ENCODE measurements at regions not wholly inside any gene's neighbourhood (a gene's known extent, or its start where the extent isn't known, plus 50 kb on each side); places are given as distances from the start of the nearest gene placed in this dataset.

- no peaks in the 10 kb centered on the region for H3K27me3 ChIP-seq
- H3K36me3 ChIP-seq (ENCODE audit: low read depth, missing control alignments), result no peaks in the 10 kb centered on the region
- H3K4me3 ChIP-seq, result no peak overlapping the region
- no peaks in the 10 kb centered on the region for H3K4me1 ChIP-seq
- no peaks in the 10 kb centered on the region for H3K9me3 ChIP-seq
- H3K27ac ChIP-seq, result no peak overlapping the region
- WGBS, 2 donors, result 48 to 67% methylated on average over 2 of the region's 2 CpGs
- DNase-seq, result no peak
- intact Hi-C loops (cut with DNase I; ENCODE audit: low total_unique reads), result no loop called here
- TF ChIP-seq, protein P1, sequence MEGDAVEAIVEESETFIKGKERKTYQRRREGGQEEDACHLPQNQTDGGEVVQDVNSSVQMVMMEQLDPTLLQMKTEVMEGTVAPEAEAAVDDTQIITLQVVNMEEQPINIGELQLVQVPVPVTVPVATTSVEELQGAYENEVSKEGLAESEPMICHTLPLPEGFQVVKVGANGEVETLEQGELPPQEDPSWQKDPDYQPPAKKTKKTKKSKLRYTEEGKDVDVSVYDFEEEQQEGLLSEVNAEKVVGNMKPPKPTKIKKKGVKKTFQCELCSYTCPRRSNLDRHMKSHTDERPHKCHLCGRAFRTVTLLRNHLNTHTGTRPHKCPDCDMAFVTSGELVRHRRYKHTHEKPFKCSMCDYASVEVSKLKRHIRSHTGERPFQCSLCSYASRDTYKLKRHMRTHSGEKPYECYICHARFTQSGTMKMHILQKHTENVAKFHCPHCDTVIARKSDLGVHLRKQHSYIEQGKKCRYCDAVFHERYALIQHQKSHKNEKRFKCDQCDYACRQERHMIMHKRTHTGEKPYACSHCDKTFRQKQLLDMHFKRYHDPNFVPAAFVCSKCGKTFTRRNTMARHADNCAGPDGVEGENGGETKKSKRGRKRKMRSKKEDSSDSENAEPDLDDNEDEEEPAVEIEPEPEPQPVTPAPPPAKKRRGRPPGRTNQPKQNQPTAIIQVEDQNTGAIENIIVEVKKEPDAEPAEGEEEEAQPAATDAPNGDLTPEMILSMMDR (IDR thresholded peaks at IDR 0.05), result no peak
- no peak for TF ChIP-seq POLR2A (IDR thresholded peaks at IDR 0.05)
Observed at GRCh38 chr2:185316383-185316782, 422.2 kb upstream of the FSIP2 start.

DNA sequence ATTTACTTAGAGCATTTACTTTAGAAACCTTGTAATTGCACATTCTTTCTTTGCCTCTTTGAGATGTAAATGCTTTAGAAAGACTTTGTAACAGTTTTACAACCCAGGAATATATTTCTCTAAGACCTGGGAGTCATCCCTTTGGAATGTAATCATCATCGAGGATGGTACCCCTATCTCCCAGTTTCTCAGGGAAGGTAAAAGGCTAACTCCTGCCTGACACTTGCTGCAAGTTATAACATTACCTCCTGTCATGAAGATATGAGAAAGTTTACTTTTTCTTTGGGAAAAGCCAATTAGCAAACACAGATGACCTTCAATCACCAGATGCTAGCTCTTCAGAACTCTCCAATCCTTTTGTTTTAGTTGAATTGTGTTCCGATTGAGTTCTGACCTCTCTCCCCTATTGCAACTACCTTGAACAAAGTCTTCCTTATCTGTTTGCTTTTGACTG, 420.3 kb upstream of the FSIP2 start:
- intact Hi-C loops (cut with DNase I; ENCODE audit: low total_unique reads), result no loop called here
- H3K36me3 ChIP-seq (ENCODE audit: low read depth, missing control alignments), result no peaks in the 10 kb centered on the region
- no peak overlapping the region for H3K27ac ChIP-seq
- no peak for DNase-seq
- WGBS, 2 donors, result 27 to 32% methylated on average over 2 of the region's 2 CpGs
- no peak overlapping the region for H3K4me3 ChIP-seq
- no peaks in the 10 kb centered on the region for H3K4me1 ChIP-seq
- H3K27me3 ChIP-seq, result no peaks in the 10 kb centered on the region
- TF ChIP-seq POLR2A (IDR thresholded peaks at IDR 0.05), result no peak
- TF ChIP-seq, protein P1 (IDR thresholded peaks at IDR 0.05), result no peak
- no peaks in the 10 kb centered on the region for H3K9me3 ChIP-seq

- no peak for DNase-seq
- Histone ChIP-seq H3K36me3 (ENCODE audit: low read depth, missing control alignments) (no peaks in the 10 kb centered on the region), H3K4me1 (no peaks in the 10 kb centered on the region), H3K4me3 (no peak overlapping the region), H3K27ac (no peak overlapping the region), H3K9me3 (no peaks in the 10 kb centered on the region), H3K27me3 (no peaks in the 10 kb centered on the region)
- TF ChIP-seq, protein P1 (IDR thresholded peaks at IDR 0.05), result no peak
- no peak for TF ChIP-seq POLR2A (IDR thresholded peaks at IDR 0.05)
- 81 to 82% methylated on average over 3 of the region's 3 CpGs for WGBS, 2 donors
- intact Hi-C loops (cut with DNase I; ENCODE audit: low total_unique reads), result no loop called here
Observed at GRCh38 chr2:185335879-185336278, 402.7 kb upstream of the FSIP2 start.

DNA sequence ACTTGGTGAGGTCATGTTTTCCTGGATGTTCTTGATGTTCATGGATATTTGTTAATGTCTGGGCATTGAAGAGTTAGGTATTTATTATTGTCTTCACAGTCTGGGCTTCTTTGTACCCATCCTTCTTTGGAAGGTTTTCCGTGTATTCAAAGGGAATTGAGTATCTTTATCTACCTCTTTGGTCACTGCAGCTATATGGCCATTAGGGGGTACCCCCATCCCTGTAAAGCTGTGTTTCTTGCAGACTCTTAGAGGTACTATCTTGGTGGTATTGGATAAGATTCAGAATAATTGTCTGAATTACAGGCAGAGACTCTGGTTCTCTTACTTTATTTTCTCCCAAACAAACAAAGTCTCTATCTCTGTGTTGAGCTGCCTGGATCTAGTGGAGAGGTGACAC, 401.6 kb upstream of the FSIP2 start:
- no peak for TF ChIP-seq POLR2A (IDR thresholded peaks at IDR 0.05)
- TF ChIP-seq, protein P1 (IDR thresholded peaks at IDR 0.05), result no peak
- Histone ChIP-seq H3K4me1 (no peaks in the 10 kb centered on the region), H3K27me3 (no peaks in the 10 kb centered on the region), H3K36me3 (ENCODE audit: low read depth, missing control alignments) (no peaks in the 10 kb centered on the region), H3K4me3 (no peak overlapping the region), H3K27ac (no peak overlapping the region), H3K9me3 (no peaks in the 10 kb centered on the region)
- no peak for DNase-seq
- 96 to 100% methylated on average over 1 of the region's 1 CpG for WGBS, 2 donors
- intact Hi-C loops (cut with DNase I; ENCODE audit: low total_unique reads), result no loop called here

- TF ChIP-seq POLR2A (IDR thresholded peaks at IDR 0.05), result no peak
- TF ChIP-seq, protein P1 (IDR thresholded peaks at IDR 0.05), result no peak
- no peaks in the 10 kb centered on the region for H3K27me3 ChIP-seq
- H3K4me3 ChIP-seq, result no peak overlapping the region
- no peak overlapping the region for H3K27ac ChIP-seq
- H3K36me3 ChIP-seq (ENCODE audit: low read depth, missing control alignments), result no peaks in the 10 kb centered on the region
- no peaks in the 10 kb centered on the region for H3K9me3 ChIP-seq
- intact Hi-C loops (cut with DNase I; ENCODE audit: low total_unique reads), result no loop called here
- H3K4me1 ChIP-seq, result no peaks in the 10 kb centered on the region
- no peak for DNase-seq
- 83 to 92% methylated on average over 2 of the region's 2 CpGs for WGBS, 2 donors
Observed at GRCh38 chr2:185338104-185338503, 400.5 kb upstream of the FSIP2 start.

Measured in testis (tissue), 2 donors.